AG09309 (cell line): ENCODE measurements at regions not wholly inside any gene's neighbourhood (a gene's known extent, or its start where the extent isn't known, plus 50 kb on each side); places are given as distances from the start of the nearest gene placed in this dataset.
"Not testable (repeated sequence)": the region's sequence is repeated elsewhere in the genome, so short reads cannot be mapped to it uniquely, and the experiment has no call there.

ENCODE experiments used
- DNase-seq: peaks from one replicate; pipeline ENCODE4 v3.0.0-alpha.2; 2010; ENCODE audit warnings: low read depth
- H3K4me3 ChIP-seq: 2 replicates; pipeline ENCODE4 v1.5.1; 2011; ENCODE audit warnings: mild to moderate bottlenecking, low read depth, low read length, moderate library complexity; ENCODE audit not compliant: control insufficient read depth
- CTCF ChIP-seq: IDR thresholded peaks from 2 replicates; pipeline ENCODE4 v1.5.1; 2011; ENCODE audit warnings: mild to moderate bottlenecking, low read depth, low read length, inconsistent platforms; ENCODE audit not compliant: insufficient read depth, control insufficient read depth; ENCODE audit errors: missing control alignments

- no peak for DNase-seq
- H3K4me3 ChIP-seq = no peak overlapping the region
- TF ChIP-seq CTCF = no peak
Observed at GRCh38 chr11:93917673-93918072, 67.3 kb upstream of the VSTM5 start.

GRCh38 chr11:93921695-93922468 lies 71.5 kb upstream of the VSTM5 start:
- no peak overlapping the region for H3K4me3 ChIP-seq
- peak; percentile 92 for TF ChIP-seq CTCF
- DNase-seq = no peak

- DNase-seq = no peak
Observed at GRCh38 chr11:93922830-93923229, 72.4 kb upstream of the VSTM5 start.

GRCh38 chr11:93926099-93926498 lies 75.7 kb upstream of the VSTM5 start:
- not testable (repeated sequence) for DNase-seq, H3K4me3 ChIP-seq

More at GRCh38 chr11:93922830-93923229, 72.4 kb upstream of the VSTM5 start:
- no peak overlapping the region for H3K4me3 ChIP-seq
- TF ChIP-seq CTCF = no peak

- DNase-seq = no peak
- no peak overlapping the region for H3K4me3 ChIP-seq
- TF ChIP-seq CTCF = no peak
Observed at GRCh38 chr11:93929407-93929806, 79.0 kb upstream of the VSTM5 start.

- H3K4me3 ChIP-seq = no peak overlapping the region
- TF ChIP-seq CTCF = no peak
- DNase-seq = no peak
Observed at GRCh38 chr11:93933230-93933629, 82.8 kb upstream of the VSTM5 start.

- no peak overlapping the region for H3K4me3 ChIP-seq
- no peak for DNase-seq
- TF ChIP-seq CTCF = no peak
Observed at GRCh38 chr11:93935826-93936225, 85.3 kb upstream of the HEPHL1 start.
